ENCODE measurements at regions not wholly inside any gene's neighbourhood (a gene's known extent, or its start where the extent isn't known, plus 50 kb on each side); places are given as distances from the start of the nearest gene placed in this dataset.

GRCh38 chr13:31433207-31433606, 233.4 kb downstream of the B3GLCT start:
- no peak for TF ChIP-seq CTCF (IDR thresholded peaks at IDR 0.05; ENCODE audit: extremely low read depth, missing control alignments)
- DNase-seq (ENCODE audit: low spot score), result no peak

GRCh38 chr13:31433746-31434145, 234.0 kb downstream of the B3GLCT start:
- no peak for DNase-seq (ENCODE audit: low spot score)
- TF ChIP-seq CTCF (IDR thresholded peaks at IDR 0.05; ENCODE audit: extremely low read depth, missing control alignments), result no peak

GRCh38 chr13:31434613-31435012, 234.8 kb downstream of the B3GLCT start:
- DNase-seq (ENCODE audit: low spot score), result no peak
- no peak for TF ChIP-seq CTCF (IDR thresholded peaks at IDR 0.05; ENCODE audit: extremely low read depth, missing control alignments)

- TF ChIP-seq CTCF (IDR thresholded peaks at IDR 0.05; ENCODE audit: extremely low read depth, missing control alignments), result no peak
- DNase-seq (ENCODE audit: low spot score), result no peak
These were observed 235.8 kb downstream of the B3GLCT start for GRCh38 chr13:31435536-31435935.

- TF ChIP-seq CTCF (IDR thresholded peaks at IDR 0.05; ENCODE audit: extremely low read depth, missing control alignments), result no peak
- DNase-seq (ENCODE audit: low spot score), result no peak
These were observed 236.7 kb downstream of the B3GLCT start for GRCh38 chr13:31436478-31436877.

GRCh38 chr13:31437975-31438374, 238.2 kb downstream of the B3GLCT start:
- TF ChIP-seq CTCF (IDR thresholded peaks at IDR 0.05; ENCODE audit: extremely low read depth, missing control alignments), result no peak
- DNase-seq (ENCODE audit: low spot score), result no peak

GRCh38 chr13:31440132-31440531, 240.4 kb downstream of the B3GLCT start:
- no peak for DNase-seq (ENCODE audit: low spot score)
- TF ChIP-seq CTCF (IDR thresholded peaks at IDR 0.05; ENCODE audit: extremely low read depth, missing control alignments), result no peak
